Neural progenitor cell (in vitro differentiated cells): ENCODE measurements at regions not wholly inside any gene's neighbourhood (a gene's known extent, or its start where the extent isn't known, plus 50 kb on each side); places are given as distances from the start of the nearest gene placed in this dataset.

Source experiments
- EZH2 ChIP-seq: fragments of 200-600 bp; sonication (generic); IDR thresholded peaks from 2 replicates; pipeline ENCODE4 v1.6.1; 2017; ENCODE audit warnings: antibody characterized with exemption, mild to moderate bottlenecking, moderate library complexity
- TF ChIP-seq, protein P1 (sequence below): fragments of 200-600 bp; sonication (generic); IDR thresholded peaks from 2 replicates; pipeline ENCODE4 v1.5.1; 2017; ENCODE audit warnings: antibody characterized with exemption, mild to moderate bottlenecking

DNA sequence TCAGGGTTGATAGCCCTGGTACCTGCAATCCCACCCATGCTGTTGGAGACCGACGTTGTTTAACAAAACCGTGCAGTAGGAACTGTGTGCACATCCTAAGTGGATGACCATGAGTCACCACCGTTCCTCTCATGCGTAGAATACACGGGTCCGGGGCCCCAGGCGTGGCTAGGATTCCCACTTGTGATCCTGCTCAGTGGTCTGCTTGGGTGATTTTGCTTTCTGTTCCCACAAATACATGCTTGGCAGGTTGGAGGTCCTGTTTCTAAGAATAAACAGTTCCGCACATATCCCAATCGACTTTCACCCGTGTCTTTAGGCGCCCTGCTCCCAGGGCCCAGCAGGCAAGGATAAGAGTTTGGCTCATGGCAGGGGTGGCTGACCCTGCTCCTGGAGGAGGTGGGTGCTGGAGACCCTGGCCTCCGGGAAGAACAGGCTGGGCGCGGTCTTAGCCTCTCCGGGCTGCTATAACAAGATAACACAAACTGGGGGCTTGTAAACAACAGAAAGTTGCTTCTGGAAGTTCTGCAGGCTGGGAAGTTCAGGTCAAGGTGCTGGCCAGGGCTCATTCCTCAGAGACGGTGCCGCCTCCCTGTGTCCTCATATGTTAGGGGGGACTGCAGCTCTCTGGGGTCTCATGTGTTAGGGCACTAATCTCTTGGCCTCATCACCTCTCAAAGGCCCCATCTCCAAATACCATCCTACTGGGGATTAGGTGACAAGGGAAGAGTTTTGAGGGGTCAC lies 1028.3 kb downstream of the BRD1 start:
- TF ChIP-seq, protein P1, sequence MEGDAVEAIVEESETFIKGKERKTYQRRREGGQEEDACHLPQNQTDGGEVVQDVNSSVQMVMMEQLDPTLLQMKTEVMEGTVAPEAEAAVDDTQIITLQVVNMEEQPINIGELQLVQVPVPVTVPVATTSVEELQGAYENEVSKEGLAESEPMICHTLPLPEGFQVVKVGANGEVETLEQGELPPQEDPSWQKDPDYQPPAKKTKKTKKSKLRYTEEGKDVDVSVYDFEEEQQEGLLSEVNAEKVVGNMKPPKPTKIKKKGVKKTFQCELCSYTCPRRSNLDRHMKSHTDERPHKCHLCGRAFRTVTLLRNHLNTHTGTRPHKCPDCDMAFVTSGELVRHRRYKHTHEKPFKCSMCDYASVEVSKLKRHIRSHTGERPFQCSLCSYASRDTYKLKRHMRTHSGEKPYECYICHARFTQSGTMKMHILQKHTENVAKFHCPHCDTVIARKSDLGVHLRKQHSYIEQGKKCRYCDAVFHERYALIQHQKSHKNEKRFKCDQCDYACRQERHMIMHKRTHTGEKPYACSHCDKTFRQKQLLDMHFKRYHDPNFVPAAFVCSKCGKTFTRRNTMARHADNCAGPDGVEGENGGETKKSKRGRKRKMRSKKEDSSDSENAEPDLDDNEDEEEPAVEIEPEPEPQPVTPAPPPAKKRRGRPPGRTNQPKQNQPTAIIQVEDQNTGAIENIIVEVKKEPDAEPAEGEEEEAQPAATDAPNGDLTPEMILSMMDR = no peak
- no peak for TF ChIP-seq EZH2
